Epithelial cell of prostate (primary cell): ENCODE measurements at regions not wholly inside any gene's neighbourhood (a gene's known extent, or its start where the extent isn't known, plus 50 kb on each side); places are given as distances from the start of the nearest gene placed in this dataset.
A peak's percentile ranks its signal among the peaks of the same experiment; 100 is the strongest.
"Not testable (repeated sequence)": the region's sequence is repeated elsewhere in the genome, so short reads cannot be mapped to it uniquely, and the experiment has no call there.

Experiments used
- DNase-seq: peaks from one replicate; pipeline ENCODE4 v3.0.0-alpha.2; 2011; ENCODE audit warnings: low read depth, low spot score
- H3K27ac ChIP-seq: fragments of 450-650 bp; 2 replicates; pipeline ENCODE4 v1.5.1; 2017; ENCODE audit warnings: mild to moderate bottlenecking

GRCh38 chr4:28386776-28387175 lies 1526.1 kb downstream of the STIM2 start:
- no peak overlapping the region for H3K27ac ChIP-seq
- DNase-seq = no peak

GRCh38 chr4:28388471-28388870 lies 1527.8 kb downstream of the STIM2 start:
- no peak for DNase-seq
- peak overlapping the region; percentile 25 for H3K27ac ChIP-seq

DNA sequence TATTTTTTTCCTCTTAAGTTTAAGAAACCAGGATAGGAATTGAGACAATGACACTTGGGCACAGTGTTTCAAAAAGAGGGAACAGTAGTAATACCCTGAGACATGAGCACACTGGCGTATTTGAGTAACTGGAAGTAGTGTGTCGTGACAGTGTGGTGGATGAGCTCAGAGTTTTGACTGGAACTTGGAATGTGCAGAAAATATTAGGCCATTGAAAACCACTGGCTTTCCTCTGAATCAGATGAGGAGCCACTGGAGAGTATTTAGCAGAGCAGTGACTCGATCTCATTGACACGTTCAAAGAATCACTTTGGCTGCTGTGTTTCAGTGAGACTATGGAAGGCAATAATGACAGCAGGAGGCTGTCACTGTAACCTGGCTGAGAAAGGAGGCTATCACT lies 1531.2 kb downstream of the STIM2 start:
- no peak for DNase-seq
- no peak overlapping the region for H3K27ac ChIP-seq

DNA sequence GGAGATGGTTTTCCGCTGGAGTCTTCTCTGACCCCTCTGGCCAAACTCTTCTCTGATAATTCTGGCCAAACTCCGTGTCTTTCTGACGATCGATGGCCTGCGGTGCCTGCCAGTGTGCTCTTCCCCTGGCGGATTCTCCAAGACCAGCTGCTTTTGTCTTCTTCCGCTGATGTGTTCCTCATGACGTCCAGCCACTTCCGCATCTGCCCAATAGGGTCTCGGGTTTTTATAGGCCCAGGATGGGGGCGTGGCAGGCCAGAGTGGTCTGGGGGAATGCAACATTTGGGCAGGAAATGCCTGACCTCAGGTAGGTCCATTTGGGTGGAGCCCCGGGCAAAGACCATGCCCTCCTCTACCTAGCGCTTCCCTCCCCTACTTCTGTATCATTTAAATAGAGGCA lies 1542.1 kb downstream of the STIM2 start:
- H3K27ac ChIP-seq = no peak overlapping the region
- no peak for DNase-seq

GRCh38 chr4:28421221-28421620 lies 1560.6 kb downstream of the STIM2 start:
- no peak overlapping the region for H3K27ac ChIP-seq
- DNase-seq = no peak

- DNase-seq = no peak
- no peak overlapping the region for H3K27ac ChIP-seq
Observed at GRCh38 chr4:28426251-28426650, 1565.6 kb downstream of the STIM2 start.

DNA sequence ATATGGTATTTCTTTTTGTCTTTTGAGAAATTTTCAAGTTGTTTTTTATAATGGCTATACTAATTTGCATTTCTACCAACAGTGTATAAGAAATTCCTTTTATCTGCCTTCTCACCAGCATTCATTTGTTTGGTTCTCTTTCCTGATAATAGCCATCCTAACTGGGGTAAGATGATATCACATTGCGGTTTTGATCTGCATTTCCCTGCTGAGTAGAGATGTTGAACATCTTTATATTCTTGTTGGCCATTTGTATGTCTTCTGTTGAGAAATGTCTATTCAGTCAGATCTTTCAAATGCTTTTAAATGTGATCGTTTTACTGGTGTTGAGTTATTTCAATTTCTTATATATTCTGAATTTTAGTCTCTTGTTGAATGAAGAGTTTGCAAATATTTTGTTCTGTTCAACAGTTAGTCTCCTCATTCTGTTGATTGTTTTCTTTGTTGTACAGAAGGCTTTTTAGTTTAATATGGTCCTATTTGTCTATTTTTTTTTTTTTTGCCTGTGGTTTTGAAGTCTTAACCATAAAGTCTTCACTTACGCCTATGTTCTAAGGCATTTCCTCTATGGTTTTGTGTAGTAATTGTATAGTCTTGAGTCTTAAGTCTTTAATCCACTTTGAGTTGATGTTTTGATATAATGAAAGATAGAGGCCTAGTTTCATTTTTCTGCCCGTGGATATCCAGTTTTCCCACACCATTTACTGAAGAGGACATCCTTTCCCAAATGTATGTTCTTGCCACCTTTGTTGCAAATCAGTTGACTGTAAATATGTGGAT lies 1566.9 kb downstream of the STIM2 start:
- DNase-seq = no peak
- H3K27ac ChIP-seq = no peak overlapping the region

GRCh38 chr4:28432348-28433025 lies 1571.8 kb downstream of the STIM2 start:
- no peak overlapping the region for H3K27ac ChIP-seq
- no peak for DNase-seq

- peak overlapping the region; percentile 91 for H3K27ac ChIP-seq
- DNase-seq = no peak
Observed at GRCh38 chr4:28435314-28435713, 1574.7 kb downstream of the STIM2 start.

DNA sequence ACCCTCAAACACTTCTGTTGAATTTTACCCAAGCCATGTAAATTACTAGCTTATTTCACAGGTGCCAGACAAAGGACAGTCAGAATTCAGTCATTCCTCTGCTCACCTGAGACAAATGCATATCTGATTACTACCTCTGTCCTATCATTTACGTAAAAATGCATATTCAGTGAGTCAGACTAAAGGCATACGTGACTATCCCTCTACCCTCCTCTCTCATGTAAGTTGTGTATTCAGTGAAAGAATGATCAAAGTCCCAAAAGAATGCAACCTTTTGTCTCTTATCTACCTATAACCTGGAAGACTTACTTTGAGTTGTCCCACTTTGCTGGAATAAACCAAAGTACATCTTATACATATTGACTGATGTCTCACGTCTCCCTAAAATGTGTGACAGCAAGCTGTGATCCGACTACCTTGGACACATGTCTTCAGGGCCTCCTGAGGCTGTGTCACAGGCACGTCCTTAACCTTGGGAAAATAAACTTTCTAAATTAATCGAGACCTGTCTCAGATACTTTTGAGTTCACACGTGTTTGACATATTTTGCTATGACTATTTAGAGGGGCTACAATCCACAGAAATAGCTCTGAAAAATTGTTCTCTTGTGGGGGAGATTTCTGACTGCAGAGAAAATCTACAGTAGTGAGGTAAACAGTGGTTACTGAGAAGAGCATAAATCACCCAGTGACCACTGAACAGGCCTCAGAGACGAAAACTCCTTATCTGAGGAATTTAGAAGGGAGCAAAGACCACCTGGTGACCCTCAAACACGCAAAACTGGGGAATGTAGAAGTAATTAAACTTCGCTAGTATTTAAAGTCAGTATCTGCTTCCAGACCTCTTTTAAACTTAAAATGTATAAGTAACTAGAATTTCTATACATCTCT lies 1575.8 kb downstream of the STIM2 start:
- DNase-seq = peak; percentile 29
- H3K27ac ChIP-seq = peak overlapping the region; percentile 91

GRCh38 chr4:28443371-28443770 lies 1582.7 kb downstream of the STIM2 start:
- DNase-seq = no peak
- H3K27ac ChIP-seq = no peak overlapping the region

GRCh38 chr4:28443801-28444412 lies 1583.3 kb downstream of the STIM2 start:
- H3K27ac ChIP-seq = no peak overlapping the region
- DNase-seq = no peak

DNA sequence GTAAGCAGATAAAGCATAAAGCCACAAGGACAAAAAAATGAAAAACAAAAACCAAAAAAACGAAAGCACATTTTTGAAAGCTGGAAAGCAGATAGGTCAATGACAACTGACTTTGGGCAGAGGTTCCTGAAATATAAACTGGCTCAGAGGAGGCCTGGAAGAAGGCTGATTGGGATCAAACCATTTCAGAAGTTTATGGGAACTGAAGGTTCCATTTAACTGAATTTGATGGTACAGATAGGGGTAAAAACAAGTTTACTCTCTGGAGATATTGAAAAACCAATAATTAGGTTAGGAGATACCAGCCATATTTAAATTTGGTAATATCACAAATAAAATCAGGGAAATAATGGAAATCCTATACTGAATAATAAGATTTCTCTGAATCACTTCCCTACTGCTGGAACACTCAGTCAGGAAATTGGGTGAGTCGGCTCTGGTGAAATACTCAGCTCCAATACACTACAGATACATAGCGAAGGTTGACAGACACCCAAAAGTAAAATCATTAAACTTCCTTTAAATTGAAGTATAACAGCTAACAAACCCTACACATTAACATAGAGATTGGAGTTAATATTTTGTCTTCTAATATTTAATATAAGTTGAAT lies 1584.3 kb downstream of the STIM2 start:
- DNase-seq = no peak
- H3K27ac ChIP-seq = peak overlapping the region; percentile 16

GRCh38 chr4:28449085-28449484 lies 1588.4 kb downstream of the STIM2 start:
- DNase-seq = no peak
- H3K27ac ChIP-seq = no peak overlapping the region

- no peak for DNase-seq
- H3K27ac ChIP-seq = no peak overlapping the region
Observed at GRCh38 chr4:28451346-28451745, 1590.7 kb downstream of the STIM2 start.

- no peak overlapping the region for H3K27ac ChIP-seq
- no peak for DNase-seq
Observed at GRCh38 chr4:28462766-28463700, 1602.4 kb downstream of the STIM2 start.

DNA sequence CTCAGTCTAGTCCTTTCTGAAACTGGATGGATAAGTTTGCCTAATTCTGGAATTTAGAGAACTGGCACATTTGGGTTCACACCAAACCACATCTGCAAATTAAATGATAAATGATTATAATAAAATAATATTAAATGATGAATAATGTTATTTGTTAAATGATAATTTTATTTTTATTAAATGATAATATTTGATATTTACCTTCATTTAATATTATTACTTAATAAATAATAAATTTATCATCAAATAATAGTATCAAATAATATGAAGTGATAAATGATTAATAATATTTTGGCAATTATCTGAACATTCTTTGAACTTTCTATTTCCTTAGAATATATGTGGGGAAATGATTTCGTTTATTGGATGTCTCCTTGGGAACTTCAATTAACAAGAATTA lies 1604.2 kb downstream of the STIM2 start:
- DNase-seq = no peak
- H3K27ac ChIP-seq = no peak overlapping the region

DNA sequence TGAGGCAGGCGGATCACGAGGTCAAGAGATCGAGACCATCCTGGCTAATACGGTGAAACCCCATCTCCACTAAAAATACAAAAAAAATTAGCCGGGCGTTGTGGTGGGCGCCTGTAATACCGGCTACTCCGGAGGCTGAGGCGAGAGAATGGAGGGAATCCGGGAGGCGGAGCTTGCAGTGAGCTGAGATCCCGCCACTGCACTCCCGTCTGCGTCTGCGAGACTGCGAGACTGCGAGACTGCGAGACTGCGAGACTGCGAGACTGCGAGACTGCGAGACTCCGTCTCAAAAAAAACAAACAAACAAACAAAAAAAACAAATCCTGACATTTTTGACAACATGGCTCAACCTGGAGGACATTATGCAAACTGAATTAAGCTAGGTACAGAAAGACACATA lies 1606.2 kb downstream of the STIM2 start:
- not testable (repeated sequence) for H3K27ac ChIP-seq, DNase-seq

DNA sequence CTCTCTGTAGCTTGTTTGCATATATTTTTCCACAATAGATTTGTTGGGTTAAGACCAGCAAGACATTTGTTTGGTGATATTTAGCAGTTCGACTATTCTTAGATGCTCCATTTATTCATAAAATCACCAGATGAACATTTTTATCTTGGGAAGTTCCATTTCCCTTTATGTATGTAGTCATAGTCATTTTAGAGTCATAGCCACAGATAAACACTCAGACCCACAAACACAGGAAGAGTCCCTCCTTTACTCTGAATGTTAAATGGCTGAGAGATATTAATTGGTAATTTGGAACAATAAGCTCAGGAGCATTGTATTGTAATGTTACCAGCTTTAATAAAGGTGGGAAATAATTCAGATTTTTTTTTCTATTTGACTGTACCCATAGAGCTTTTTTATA lies 1608.7 kb downstream of the STIM2 start:
- DNase-seq = no peak
- H3K27ac ChIP-seq = no peak overlapping the region
